NCI-H82 treated with DMSO at 0.1 percent for 48 hours (cell line): ENCODE measurements at regions not wholly inside any gene's neighbourhood (a gene's known extent, or its start where the extent isn't known, plus 50 kb on each side); places are given as distances from the start of the nearest gene placed in this dataset.
A peak's percentile ranks its signal among the peaks of the same experiment; 100 is the strongest.
"Not testable (repeated sequence)": the region's sequence is repeated elsewhere in the genome, so short reads cannot be mapped to it uniquely, and the experiment has no call there.

Experiments
- DNase-seq: peaks from one replicate; lab custom pipeline; 2025; ENCODE audit not compliant: unreplicated experiment; lab: John Stamatoyannopoulos, UW

DNA sequence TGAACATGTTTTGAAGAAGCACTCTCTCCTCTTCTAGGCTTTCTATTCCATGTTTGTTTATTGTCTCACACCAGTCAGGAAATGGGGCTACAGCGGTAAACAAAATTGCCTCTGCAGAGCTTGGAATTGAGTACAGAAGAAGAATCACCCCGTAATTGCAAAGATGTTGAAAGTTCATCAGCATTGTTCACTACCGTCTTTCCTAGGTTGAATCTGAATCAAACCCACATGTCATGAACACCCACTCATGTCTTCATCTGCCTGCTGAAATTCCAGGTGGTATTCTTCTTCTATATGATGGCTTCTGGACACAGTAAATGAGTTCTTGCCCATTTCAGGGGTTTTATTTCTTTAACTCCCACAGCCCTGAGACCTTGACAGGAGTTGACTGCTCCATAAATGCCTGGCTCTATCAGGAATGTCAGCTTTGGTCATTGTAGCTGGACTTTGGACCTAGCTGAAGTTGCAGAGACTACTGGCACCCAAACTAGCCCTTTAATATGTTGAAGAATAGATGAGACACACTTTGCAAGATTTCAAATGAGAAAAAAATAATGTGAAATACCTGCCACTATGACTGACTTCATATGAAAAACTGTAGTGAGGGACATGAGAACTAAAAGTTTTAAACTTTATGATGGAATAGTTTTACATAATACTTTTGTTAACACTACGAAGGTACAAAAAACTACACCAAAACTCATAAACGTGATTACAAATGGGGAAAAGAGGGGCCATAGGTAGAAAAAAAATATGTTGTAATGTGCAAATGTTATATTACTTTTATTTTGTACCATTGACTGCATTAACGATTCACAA lies 1235.3 kb upstream of the ZEB2 start:
- DNase-seq = no peak

DNA sequence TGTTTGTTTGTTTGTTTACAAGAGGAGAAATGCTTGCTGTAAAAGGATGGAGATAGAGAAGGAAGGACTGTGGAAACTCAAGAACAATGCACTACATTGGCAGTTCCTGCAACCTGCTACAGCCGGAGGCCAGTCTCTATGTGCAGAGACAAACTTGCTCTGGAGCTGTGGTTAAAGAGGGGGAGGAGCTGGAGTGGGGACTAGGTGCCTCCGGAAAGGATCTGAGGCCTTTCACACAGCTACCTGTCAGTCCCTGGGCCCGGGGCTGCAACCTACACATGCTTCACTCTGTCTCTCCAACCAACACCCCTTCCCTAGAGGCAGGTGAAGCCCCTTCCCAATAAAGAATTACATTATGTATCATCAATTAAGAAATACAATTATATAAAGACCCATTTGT lies 1234.0 kb upstream of the ZEB2 start:
- no peak for DNase-seq

DNA sequence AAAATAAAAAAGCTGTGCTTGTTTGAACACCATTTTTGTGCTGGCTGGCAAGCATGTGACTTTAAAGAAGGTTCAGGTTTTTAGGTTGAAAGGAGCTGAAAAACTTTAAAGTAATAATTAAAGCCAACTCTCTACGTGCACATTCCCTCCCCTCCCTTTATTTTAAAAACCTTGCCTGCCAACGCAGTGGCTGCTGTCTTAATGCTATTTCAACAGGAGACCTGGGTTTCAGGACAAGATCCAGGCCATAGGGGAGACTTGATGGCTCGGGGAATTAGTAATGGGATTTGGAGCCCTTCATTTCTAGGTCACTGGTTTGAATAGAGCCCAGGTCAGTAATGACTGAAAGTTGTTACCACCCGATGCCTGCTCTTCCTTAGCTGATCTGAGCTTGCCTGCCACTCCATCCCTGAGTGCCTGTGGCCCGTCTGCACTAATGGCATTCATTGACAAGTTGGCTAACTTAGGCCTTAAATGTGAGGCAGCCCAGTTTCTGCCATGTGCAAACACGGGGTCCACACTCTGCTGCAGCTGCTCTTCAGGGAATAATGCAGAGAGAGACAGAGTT lies 1233.2 kb upstream of the ZEB2 start:
- DNase-seq = no peak

DNA sequence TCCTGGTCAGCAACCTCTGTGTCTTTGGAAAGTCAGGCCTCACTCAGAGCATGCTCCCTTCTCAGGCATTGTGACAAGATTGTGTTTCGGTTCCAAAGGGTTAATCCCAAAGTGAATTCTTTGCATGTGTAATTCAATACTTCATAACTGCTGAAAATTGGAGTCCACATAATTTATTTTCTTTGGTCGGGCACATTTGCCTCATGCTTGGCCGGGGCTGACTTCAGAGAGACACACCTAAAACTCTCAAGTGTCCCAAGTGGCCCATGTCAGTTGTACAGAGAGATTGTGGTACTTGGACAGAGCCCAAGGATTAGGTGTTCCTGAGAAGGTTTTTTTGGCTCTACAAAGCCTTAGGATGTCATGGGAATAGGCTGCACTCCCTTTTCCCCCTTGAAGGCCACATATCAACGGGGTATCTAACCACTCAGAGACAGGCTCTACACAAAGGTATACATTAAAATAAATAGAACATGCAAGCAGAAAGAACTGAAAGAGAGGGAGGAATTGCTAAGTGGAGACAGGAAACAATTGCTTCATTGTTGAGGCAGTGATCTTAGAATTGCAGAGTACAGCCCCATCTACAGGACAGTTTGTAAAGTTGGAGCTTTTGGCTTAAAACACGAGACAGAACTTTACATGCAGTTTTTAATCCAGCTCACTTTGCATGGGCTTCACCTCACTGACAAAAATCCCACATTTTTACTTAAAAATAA lies 1232.3 kb upstream of the ZEB2 start:
- peak; percentile 14 for DNase-seq

DNA sequence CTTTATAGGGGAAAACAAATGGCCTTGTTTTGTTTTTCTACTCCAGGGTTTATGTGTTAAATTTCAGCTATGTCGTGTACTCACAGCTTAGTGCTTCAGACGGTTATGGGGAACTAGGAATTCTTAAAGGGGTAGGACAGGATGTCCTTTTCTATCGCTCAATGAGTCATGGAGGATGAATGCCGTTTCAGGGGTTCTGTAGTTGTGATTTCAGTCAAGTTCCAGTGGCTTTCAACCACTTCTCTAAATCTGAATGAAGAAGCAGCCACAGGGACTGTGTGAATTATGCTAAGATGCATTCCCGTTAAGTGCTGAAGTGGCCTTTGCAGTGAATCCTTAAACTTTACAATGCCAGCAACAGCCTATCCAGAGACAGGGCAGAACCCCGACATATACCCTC lies 1231.7 kb upstream of the ZEB2 start:
- no peak for DNase-seq

DNA sequence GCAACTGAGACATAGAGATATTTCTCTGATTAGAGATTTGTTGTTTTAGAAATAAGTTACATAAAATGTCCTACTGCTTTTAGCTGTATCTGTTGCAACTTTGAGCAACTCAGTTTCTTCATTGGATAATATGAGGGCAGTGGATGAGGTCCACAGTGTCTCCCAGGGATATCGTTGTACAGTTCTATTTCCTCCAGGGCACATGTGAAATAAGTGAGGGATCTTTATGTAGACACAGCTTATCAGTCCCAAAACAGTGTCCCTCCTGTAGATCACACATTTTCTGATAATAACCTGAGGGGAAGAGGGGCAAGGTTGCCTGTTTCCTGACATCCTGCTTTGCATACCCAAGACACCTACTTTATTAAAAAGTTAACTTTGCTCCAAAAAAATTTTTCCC lies 1231.2 kb upstream of the ZEB2 start:
- no peak for DNase-seq

DNA sequence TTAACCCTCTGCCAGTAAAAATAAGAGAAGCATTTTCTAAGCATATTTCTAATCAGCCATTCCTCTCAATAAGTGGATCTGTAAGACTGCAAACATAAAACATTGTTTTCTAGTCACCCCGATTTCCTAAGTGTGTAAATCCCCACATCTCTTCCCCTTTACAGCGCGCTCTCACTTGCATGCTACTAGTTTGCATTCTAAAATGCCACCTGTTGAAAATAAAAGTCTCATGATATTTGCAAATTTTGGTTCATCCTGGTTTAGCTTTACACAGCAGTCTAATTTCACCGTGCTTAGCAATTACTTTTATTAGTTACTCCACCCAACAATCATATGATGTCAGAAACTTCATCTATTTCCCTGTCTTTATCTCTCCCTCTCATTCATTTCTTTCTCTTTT lies 1230.7 kb upstream of the ZEB2 start:
- no peak for DNase-seq

DNA sequence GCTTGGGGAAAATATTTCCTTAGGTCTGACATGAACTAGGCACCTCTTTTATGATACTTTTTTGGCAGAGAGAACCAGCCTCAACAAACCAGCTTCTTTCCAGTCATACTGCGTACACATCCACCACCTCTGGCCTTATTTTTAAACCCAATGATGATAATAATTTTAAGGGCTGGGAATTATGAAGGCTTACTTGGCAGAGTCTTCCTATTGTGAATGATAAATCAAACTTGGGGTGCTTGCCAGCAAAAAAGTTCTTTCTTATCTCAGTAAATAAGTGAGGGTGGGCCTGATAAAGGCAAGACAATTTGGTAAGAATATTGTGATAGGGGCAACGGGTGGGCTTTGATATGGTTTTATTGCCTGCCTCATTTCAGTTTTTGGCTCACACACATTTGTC lies 1230.2 kb upstream of the ZEB2 start:
- DNase-seq = no peak

DNA sequence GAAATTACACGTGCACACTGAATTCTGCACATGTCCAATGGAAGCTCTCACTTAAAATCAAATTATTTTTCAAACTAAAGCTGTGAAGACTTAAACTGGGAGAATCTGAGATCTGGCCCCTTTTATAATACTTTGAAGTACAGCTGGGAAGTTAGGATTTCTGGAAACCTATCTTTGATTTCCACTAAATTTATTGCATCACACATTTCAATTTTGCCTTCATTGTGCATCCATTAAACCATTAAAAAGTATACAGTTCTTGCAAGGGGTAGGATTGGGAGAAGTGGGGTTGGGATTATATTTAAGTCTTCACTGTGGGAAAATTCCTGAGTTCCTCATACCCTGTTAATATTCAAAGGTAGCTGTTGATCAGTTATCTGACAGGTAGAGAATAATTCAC lies 1229.6 kb upstream of the ZEB2 start:
- no peak for DNase-seq

DNA sequence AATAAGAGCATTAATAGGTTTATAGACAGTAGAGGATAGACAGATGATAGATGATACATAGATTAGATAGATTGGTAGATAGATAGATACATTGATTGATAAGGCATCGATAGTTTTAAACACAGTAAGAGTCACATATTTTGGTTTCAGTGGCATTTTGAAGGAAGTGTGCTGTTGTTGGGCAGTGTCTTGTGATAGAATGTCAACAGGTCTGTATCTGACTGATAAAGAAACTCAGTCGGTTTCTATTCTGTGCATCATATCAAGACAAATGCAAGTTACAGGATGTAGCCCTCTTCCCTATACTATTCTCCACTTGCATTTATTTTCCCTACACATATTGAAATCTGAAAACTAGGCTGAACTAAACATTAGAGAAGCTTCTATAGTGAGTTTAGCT lies 1229.0 kb upstream of the ZEB2 start:
- DNase-seq = no peak

DNA sequence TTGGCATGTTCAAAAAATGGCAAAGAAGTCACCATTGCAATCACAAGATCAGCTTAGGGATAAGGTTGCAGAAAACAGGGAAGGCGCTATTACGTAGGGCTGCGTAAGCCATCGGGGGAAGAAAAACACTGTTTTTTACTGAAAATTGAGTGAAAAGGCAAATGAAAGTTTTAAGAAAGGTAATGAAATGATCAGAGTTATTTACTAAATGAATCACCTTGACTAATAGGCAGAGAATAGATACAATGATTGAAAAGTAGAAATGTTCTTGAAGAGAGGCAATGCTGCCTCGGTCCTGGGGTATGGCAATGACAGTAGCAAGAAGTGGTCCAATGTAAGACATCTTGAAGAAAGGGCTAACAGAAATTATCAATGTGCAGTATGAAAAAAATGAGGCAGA lies 1227.8 kb upstream of the ZEB2 start:
- no peak for DNase-seq

DNA sequence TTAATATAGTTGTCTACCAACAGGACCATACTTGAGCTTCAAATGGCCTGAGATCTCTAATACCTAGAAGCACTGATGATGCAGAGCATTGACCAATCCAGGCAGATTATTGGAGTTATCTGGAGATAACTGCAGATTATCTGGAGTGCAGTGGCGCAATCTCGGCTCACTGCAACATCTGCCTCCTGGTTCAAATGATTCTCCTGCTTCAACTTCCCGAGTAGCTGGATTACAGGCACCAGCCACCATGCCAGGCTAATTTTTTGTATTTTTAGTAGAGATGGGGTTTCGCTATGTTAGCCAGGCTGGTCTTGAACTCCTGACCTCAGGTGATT lies 1225.4 kb upstream of the ZEB2 start:
- DNase-seq = not testable (repeated sequence)

DNA sequence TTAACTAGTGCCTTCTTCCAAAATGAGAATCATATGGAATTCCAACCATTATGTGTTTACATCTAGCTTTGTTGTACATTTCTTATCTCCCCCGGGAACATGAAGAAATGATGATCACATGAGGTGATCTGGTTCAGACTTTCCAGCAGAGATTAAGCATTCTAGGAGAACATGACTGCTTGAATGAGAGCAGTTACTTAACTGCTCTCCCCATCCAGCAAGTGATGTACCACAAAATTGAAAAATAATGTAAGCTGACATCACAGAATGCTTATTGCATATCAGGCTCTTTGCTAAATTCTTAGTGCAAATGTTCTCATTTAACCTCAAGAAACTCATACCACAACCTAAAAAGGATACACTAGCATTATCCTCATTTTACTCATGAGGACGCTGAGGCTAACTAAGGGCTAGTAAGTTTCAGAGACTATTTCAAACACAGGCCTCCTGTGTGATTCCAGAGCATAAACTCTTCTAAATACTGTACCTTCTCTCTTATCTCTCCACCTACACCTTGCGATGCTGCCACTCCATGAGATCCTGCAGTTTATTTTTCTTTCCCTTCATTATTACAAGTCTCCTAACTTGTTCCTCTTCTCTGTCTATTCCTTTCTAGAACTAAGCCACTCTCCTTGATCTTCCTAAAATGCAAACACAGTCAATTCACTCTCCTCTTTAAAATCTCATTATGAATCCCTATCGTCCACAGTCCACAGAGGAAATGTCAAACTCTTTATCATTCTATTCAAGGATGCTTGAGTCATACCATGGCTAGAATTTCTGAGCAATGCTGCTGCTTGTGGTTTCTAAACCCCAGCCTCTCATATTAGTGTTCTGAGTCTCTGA lies 1224.8 kb upstream of the ZEB2 start:
- no peak for DNase-seq

DNA sequence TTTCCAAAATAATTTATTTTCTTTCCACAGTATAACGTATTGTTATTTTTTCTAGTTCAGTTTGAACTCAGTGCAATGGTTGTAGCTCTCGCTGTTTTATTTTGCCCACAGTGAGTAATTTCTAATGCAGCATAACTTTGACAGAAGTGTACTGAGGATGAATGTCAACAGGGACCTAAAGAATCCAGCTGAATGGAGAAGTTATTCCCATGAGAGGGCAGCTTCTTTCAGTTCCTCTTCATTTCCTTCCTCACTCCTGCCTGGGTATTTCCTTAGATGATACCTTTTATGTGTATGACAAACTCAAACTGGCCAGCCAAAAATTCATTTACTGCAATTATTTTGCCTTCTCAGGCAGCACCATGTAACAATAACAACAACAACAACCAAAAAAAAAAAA lies 1223.1 kb upstream of the ZEB2 start:
- DNase-seq = no peak

DNA sequence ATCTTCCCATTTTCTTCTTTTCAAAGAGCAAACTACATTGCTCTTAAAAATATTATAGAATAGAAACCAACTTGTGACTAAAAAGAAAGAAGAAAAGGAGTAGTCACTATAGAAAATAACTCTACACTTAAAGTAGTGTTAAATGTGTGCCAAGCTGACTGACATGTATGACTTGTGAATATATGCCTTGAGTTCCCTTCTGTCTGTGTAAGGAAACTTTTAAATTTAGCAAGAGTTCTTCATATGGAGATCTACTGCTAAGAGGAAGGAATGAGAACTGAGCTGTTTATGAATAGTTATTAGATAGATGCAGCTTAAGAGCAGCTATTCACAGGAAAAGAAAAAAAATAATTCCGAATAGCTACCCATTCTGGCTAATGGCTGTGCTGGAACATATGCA lies 1221.7 kb upstream of the ZEB2 start:
- DNase-seq = no peak

DNA sequence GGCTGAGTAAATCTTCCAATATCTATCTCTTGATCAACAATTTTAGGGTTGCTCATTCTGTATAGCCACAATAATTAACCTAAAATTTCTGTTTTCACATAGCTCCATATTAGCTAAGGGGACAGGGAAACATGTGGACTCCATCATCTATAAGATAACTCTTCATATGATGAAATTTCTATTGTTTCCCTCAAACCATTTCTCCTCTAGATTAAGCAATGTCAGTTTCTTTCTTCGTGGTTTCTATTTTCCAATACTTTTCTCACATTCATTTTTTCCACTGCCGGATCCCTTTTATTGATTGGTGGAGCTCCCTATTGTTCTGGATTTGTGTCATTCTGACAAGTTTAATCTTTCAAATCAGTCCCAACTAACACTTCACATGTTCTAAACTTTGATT lies 1221.3 kb upstream of the ZEB2 start:
- DNase-seq = no peak

DNA sequence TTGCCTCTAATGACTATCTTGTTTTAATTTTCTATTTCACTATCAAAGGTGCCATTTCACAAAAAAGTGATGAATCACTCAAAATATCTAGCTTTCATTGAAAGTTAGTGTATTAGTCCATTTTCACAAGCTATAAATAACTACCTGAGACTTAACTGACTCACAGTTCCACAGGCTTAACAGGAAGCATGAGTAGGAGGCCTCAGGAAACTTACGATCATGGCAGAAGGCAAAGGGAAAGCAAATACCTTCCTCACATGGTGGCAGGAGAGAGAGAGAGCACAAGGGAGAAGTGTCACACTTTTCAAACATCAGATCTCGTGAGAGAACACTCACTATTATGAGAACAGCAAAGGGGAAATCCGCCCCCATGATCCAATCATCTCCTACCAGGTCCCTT lies 1220.4 kb upstream of the ZEB2 start:
- DNase-seq = no peak

DNA sequence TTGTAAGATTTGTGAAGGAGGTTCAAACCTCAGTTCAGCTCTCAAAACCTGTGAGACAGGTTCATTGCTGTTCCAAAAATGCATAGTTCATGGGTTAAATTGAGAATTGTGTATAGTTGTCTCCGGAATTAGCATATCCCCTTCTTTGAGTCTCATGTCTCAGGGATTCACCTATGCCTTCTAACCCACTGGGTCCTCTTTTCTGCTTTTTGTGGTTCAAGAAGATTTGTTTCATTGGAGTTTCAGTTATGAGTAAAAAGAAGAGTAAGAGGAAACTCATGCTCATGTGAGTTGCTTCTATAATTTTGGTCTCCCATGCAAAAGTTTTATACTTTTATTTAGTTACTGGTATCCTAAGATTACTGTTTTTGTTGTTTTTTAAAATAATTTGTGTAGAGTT lies 1219.8 kb upstream of the ZEB2 start:
- DNase-seq = no peak

DNA sequence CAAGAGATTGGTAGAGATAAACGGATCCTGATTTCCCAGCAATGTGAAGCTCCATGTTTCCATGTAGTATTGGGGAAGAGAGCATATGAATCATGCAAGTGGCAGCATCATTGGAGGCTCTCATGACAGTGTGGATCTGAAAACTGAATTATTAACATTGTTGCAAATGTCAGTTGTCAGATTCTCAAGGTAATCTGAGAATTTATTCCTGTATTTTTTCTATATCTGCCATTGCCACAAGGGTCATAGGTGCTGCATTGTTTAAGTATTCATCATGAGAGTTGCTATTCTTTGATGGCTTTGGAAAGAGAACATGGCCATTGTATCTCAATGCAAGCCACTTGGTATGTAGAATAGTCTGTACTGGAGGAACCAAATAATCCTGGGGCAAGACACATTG lies 1217.0 kb upstream of the ZEB2 start:
- DNase-seq = no peak

DNA sequence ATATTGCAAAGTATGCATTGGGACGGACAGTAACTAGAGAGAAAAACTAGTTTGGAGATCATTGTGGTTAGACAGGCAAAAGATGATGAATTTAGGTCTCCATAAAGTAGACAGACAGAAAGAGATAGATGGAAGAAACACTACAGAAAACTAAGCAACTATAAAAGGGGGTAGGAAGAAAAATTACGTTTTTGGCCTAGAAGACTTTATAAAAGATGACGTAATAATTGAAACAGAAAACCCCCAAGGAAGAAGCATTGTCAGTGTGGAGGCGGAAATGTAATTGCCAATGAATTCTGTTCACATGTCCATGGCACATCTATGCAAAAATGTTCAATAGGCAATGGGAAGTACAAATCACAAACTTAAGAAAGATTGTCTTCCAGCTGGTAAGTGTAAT lies 1211.5 kb upstream of the ZEB2 start:
- DNase-seq = no peak

DNA sequence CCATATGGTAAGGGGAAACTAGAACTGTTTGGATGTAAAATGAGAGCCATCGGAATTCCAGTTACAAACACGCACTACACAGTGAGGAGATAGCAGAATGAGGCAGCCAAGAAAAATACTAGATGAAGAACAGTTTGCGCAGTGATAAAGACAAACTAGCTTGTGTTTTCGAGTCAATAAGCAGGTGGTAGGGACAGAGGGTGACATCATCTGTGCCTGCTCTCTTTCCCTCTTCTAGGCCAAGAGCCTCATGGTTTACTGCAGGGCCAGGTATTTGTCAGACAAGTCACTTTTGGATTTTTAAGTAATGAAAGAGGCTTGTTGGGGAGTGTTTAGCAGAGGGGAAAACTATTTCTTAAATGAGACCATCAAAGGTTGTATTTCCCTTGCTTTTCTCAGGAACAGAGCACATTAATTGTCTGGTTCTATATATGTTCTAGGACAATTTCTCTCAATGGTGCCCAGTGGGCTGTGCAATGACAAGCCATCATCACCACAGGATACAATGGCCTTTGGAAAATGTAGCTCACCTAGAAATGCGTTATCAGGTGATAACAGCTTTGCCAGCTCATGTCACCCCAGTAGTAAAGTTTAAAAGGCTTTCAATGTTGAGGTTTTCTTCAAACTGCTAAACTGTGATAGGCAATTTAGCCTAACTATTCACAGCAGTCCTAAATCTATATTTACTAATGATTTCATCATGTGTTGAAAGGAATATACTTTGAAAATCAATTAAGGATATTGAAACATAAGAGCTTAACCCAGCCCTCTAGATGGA lies 1210.3 kb upstream of the ZEB2 start:
- DNase-seq = no peak
